HepG2 (cell line): ENCODE measurements at regions not wholly inside any gene's neighbourhood (a gene's known extent, or its start where the extent isn't known, plus 50 kb on each side); places are given as distances from the start of the nearest gene placed in this dataset.

Experiments used
- ATAC-seq: fragments of 200-7000 bp; cut with Tn5 transposase; 3 replicates; pipeline ENCODE4 v1.9.1; 2020; ENCODE audit warnings: mild to moderate bottlenecking, moderate library complexity
- BruUV-seq: library from RNA; stranded (reverse); fragments of 400-500 nt; replicated peaks from 2 replicates; lab custom pipeline; 2021; lab: Mats Ljungman, UMichigan
- CTCF ChIA-PET: fragments of 300-600 bp; formaldehyde crosslinking; extraction: SDS; loops from one replicate; lab custom pipeline; 2021; ENCODE audit warnings: low total read pairs, inconsistent platforms, low intra/inter-chr PET ratio; lab: Yijun Ruan, JAX
- POLR2A ChIA-PET: fragments of 350-600 bp; sonication (Branson Sonifier 250); formaldehyde crosslinking; loops from one replicate; lab custom pipeline; 2020; ENCODE audit warnings: antibody characterized with exemption, inconsistent platforms; lab: Yijun Ruan, JAX
- DNase-seq: peaks from one replicate; pipeline ENCODE4 v3.0.0-alpha.2; 2015; ENCODE audit warnings: low spot score
- FAIRE-seq: peaks from 3 replicates; lab custom pipeline; 2011; peaks lifted over from hg19 to GRCh38; lab: Jason Lieb, UNC
- H2AFZ ChIP-seq: one replicate; pipeline ENCODE4 v1.6.1; 2011; ENCODE audit warnings: low read length, inconsistent platforms
- H3K27ac ChIP-seq: fragments of 300-600 bp; 3 replicates; pipeline ENCODE4 v1.8.0; 2011; ENCODE audit warnings: mixed run types, mild to moderate bottlenecking, mixed read lengths, low read length, inconsistent platforms; ENCODE audit not compliant: insufficient read depth; ENCODE audit errors: extremely low read length
- H3K27me3 ChIP-seq, 2 experiments: fragments of 200-600 bp in 1 of 2; 2 replicates in 1 of 2; 3 replicates in 1 of 2; pipeline versions ENCODE4 v1.6.0 to v1.8.0; 2011; ENCODE audit warnings: low read length in 2 of 2, mild to moderate bottlenecking in 2 of 2, moderate library complexity in 2 of 2, inconsistent platforms in 1 of 2; ENCODE audit not compliant: insufficient read depth in 2 of 2, control insufficient read depth in 1 of 2
- H3K36me3 ChIP-seq, 2 experiments: fragments of 200-600 bp in 1 of 2; replicated peaks in 1 of 2; 2 replicates in 1 of 2; 3 replicates in 1 of 2; pipeline versions ENCODE4 v1.5.1 to v1.8.0; 2011; ENCODE audit warnings: low read length in 2 of 2, inconsistent platforms in 1 of 2; ENCODE audit not compliant: insufficient read depth in 2 of 2, control insufficient read depth in 1 of 2
- H3K4me1 ChIP-seq: 2 replicates; pipeline ENCODE4 v1.5.1; 2012; ENCODE audit warnings: low read length, inconsistent platforms; ENCODE audit not compliant: insufficient read depth
- H3K4me2 ChIP-seq: 2 replicates; pipeline ENCODE4 v1.6.0; 2011; ENCODE audit warnings: low read depth, low read length, inconsistent platforms
- H3K4me3 ChIP-seq, 3 experiments: fragments of 200-600 bp in 1 of 3; sonication (generic), shearing (Covaris generic) in 1 of 3; replicated peaks in 1 of 3; 2 replicates each; pipeline ENCODE4 v1.5.1; 2011 to 2016; ENCODE audit warnings: low read length in 3 of 3, inconsistent platforms in 2 of 3, low read depth in 2 of 3, mild to moderate bottlenecking in 2 of 3, control low read depth in 1 of 3, mixed read lengths in 1 of 3; ENCODE audit not compliant: insufficient read depth in 1 of 3
- H3K79me2 ChIP-seq: one replicate; pipeline ENCODE4 v1.6.1; 2011; ENCODE audit warnings: low read length, inconsistent platforms; ENCODE audit not compliant: insufficient read depth
- H3K9ac ChIP-seq: 2 replicates; pipeline ENCODE4 v1.6.0; 2011; ENCODE audit warnings: mild to moderate bottlenecking, low read depth, low read length, inconsistent platforms; ENCODE audit not compliant: insufficient read depth
- H3K9me3 ChIP-seq: 2 replicates; pipeline ENCODE4 v1.5.1; 2012; ENCODE audit warnings: mild to moderate bottlenecking, low read length
- H4K20me1 ChIP-seq: 2 replicates; pipeline ENCODE4 v1.6.0; 2011; ENCODE audit warnings: inconsistent platforms, mild to moderate bottlenecking, low read length, moderate library complexity; ENCODE audit not compliant: insufficient read depth
- AFF4 ChIP-seq: sonication (generic); formaldehyde crosslinking; IDR thresholded peaks from 2 replicates; pipeline ENCODE4 v1.4.0; 2020; ENCODE audit warnings: missing genetic modification reagents
- ATF3 ChIP-seq: sonication (generic); formaldehyde crosslinking; IDR thresholded peaks from 2 replicates; pipeline ENCODE4 v1.4.0; 2020; ENCODE audit warnings: missing genetic modification reagents
- CBFB ChIP-seq: sonication (generic); formaldehyde crosslinking; IDR thresholded peaks from 2 replicates; pipeline ENCODE4 v1.4.0; 2020; ENCODE audit warnings: missing genetic modification reagents
- CHD4 ChIP-seq: fragments of 200-600 bp; sonication (generic); IDR thresholded peaks from 2 replicates; pipeline ENCODE4 v1.7.0; 2017; ENCODE audit warnings: mild to moderate bottlenecking, low read length, borderline replicate concordance
- DR1 ChIP-seq: sonication (generic); formaldehyde crosslinking; IDR thresholded peaks from 2 replicates; pipeline ENCODE4 v1.8.0; 2021; ENCODE audit warnings: mild to moderate bottlenecking, missing genetic modification reagents, inconsistent platforms
- FOXM1 ChIP-seq: sonication (generic); formaldehyde crosslinking; IDR thresholded peaks from 2 replicates; pipeline ENCODE4 v1.5.0; 2020; ENCODE audit warnings: missing genetic modification reagents
- HDAC6 ChIP-seq: fragments of 200-600 bp; sonication (generic); IDR thresholded peaks from 2 replicates; pipeline ENCODE4 v1.7.0; 2017; ENCODE audit warnings: mild to moderate bottlenecking, antibody characterized with exemption, low read length, low read depth
- HNRNPUL1 ChIP-seq: fragments of 200-400 bp; formaldehyde crosslinking; IDR thresholded peaks from 2 replicates; pipeline ENCODE4 v1.6.1; 2017; ENCODE audit warnings: low read depth, mild to moderate bottlenecking, low read length, moderate library complexity
- MAX ChIP-seq: IDR thresholded peaks from 2 replicates; pipeline ENCODE4 v1.6.1; 2012; ENCODE audit warnings: inconsistent platforms
- RNF219 ChIP-seq: sonication (generic); formaldehyde crosslinking; IDR thresholded peaks from 2 replicates; pipeline ENCODE4 v1.5.0; 2020; ENCODE audit warnings: mild to moderate bottlenecking, missing genetic modification reagents
- SMARCE1 ChIP-seq: fragments of 450-650 bp; IDR thresholded peaks from 2 replicates; pipeline ENCODE4 v1.6.1; 2017; ENCODE audit warnings: borderline replicate concordance
- SNRNP70 ChIP-seq: fragments of 200-400 bp; formaldehyde crosslinking; IDR thresholded peaks from 2 replicates; pipeline ENCODE4 v1.6.1; 2017; ENCODE audit warnings: mild to moderate bottlenecking, low read depth, low read length, moderate library complexity
- STAT5B ChIP-seq: sonication (generic); formaldehyde crosslinking; IDR thresholded peaks from 2 replicates; pipeline ENCODE4 v1.4.0; 2020; ENCODE audit warnings: missing genetic modification reagents
- ZFP41 ChIP-seq: sonication (generic); formaldehyde crosslinking; IDR thresholded peaks from 2 replicates; pipeline ENCODE4 v1.4.0; 2020; ENCODE audit warnings: mild to moderate bottlenecking, missing genetic modification reagents, borderline replicate concordance
- ZNF138 ChIP-seq: sonication (generic); formaldehyde crosslinking; IDR thresholded peaks from 2 replicates; pipeline ENCODE4 v1.5.0; 2020; ENCODE audit warnings: mild to moderate bottlenecking, low read depth, missing genetic modification reagents
- ZNF33B ChIP-seq: sonication (generic); formaldehyde crosslinking; IDR thresholded peaks from 2 replicates; pipeline ENCODE4 v1.5.1; 2020; ENCODE audit warnings: mild to moderate bottlenecking, missing genetic modification reagents
- ZNF615 ChIP-seq: sonication (generic); formaldehyde crosslinking; IDR thresholded peaks from 2 replicates; pipeline ENCODE4 v1.5.0; 2020; ENCODE audit warnings: mild to moderate bottlenecking, missing genetic modification reagents, borderline replicate concordance
- ZSCAN22 ChIP-seq: sonication (generic); formaldehyde crosslinking; IDR thresholded peaks from 2 replicates; pipeline ENCODE4 v1.4.0; 2020; ENCODE audit warnings: mild to moderate bottlenecking, missing genetic modification reagents
- WGBS: methylation state at CpG from one replicate; pipeline ENCODE4 v1.1.6; 2017; ENCODE audit warnings: low lambda C conversion rate; 5-methylcytosine and 5-hydroxymethylcytosine counted together
- in situ Hi-C: cut with HindIII; loops from 2 replicates; pipeline ENCODE4 v1.10.0; 2017; ENCODE audit warnings: low pct_unique_long_range_greater_than_20kb; ENCODE audit not compliant: extremely low pct_ligation_motif_present
- intact Hi-C: fragments of 100-400 bp; cut with micrococcal nuclease; formaldehyde crosslinking; loops from one replicate; pipeline ENCODE4 v1.10.0; 2022; ENCODE audit not compliant: unreplicated experiment

GRCh38 chr5:174789596-174789995 lies 65.2 kb downstream of the MSX2 start:
- H3K9ac ChIP-seq, result no peak overlapping the region
- BruUV-seq, result no TSS peak

GRCh38 chr5:174785120-174785680 lies 60.8 kb downstream of the MSX2 start:
- Histone ChIP-seq H3K4me3 (no peak overlapping the region), H3K36me3 (no peaks in the 10 kb centered on the region), H4K20me1 (no peaks in the 10 kb centered on the region), H3K27ac (no peak overlapping the region), H3K9ac (no peak overlapping the region), H2AFZ (no peak overlapping the region), H3K4me1 (no peaks in the 10 kb centered on the region), H3K9me3 (no peaks in the 10 kb centered on the region), H3K79me2 (no peaks in the 10 kb centered on the region), H3K4me2 (no peak overlapping the region), H3K27me3 (peaks cover 0 to 6% of the 10 kb centered on the region in 2 experiments; a peak in 1 of 5 replicates)
- POLR2A ChIA-PET, result no interaction called here
- CTCF ChIA-PET, result no interaction called here
- FAIRE-seq (no peak), ATAC-seq (no peak), DNase-seq (no peak)
- intact Hi-C loops, result no loop called here
- in situ Hi-C loops, result no loop called here
- 16% methylated on average over 5 of the region's 5 CpGs for WGBS
- BruUV-seq, result no TSS peak
- TF ChIP-seq SNRNP70 (no peak), AFF4 (CRISPR knock-in tag) (no peak), SMARCE1 (no peak), ZNF138 (CRISPR knock-in tag) (no peak), CHD4 (no peak), RNF219 (CRISPR knock-in tag) (no peak), MAX (no peak), ATF3 (CRISPR knock-in tag) (no peak), CBFB (CRISPR knock-in tag) (no peak)

More at GRCh38 chr5:174789596-174789995, 65.2 kb downstream of the MSX2 start:
- no peaks in the 10 kb centered on the region for H3K4me1 ChIP-seq
- H2AFZ ChIP-seq, result no peak overlapping the region
- no peaks in the 10 kb centered on the region for H3K79me2 ChIP-seq
- in situ Hi-C loops, result no loop called here
- POLR2A ChIA-PET, result no interaction called here
- H3K4me2 ChIP-seq, result no peak overlapping the region
- no peak for DNase-seq
- no peak overlapping the region for H3K4me3 ChIP-seq
- TF ChIP-seq ZNF33B (CRISPR knock-in tag) (no peak), ZNF615 (CRISPR knock-in tag) (no peak), STAT5B (CRISPR knock-in tag) (no peak), ZFP41 (CRISPR knock-in tag) (no peak), FOXM1 (CRISPR knock-in tag) (no peak), HDAC6 (no peak), ZSCAN22 (CRISPR knock-in tag) (no peak), HNRNPUL1 (no peak), DR1 (CRISPR knock-in tag) (no peak)
- TF ChIP-seq, all 625 proteins: peak for 0
- peaks cover 1 to 15% of the 10 kb centered on the region in 2 experiments; a peak in 3 of 5 replicates for H3K27me3 ChIP-seq
- FAIRE-seq (no peak), ATAC-seq (no peak)
- H4K20me1 ChIP-seq, result no peaks in the 10 kb centered on the region
- intact Hi-C loops, result no loop called here
- no peaks in the 10 kb centered on the region for H3K36me3 ChIP-seq
- WGBS, result 13% methylated on average over 4 of the region's 4 CpGs
- no peaks in the 10 kb centered on the region for H3K9me3 ChIP-seq
- CTCF ChIA-PET, result no interaction called here
- H3K27ac ChIP-seq, result no peak overlapping the region
